PC-3 (cell line): ENCODE measurements at regions not wholly inside any gene's neighbourhood (a gene's known extent, or its start where the extent isn't known, plus 50 kb on each side); places are given as distances from the start of the nearest gene placed in this dataset.

Experiments used
- CTCF ChIP-seq: fragments of 300-600 bp; sonication (generic); conservative IDR thresholded peaks from 2 replicates; pipeline ENCODE4 v1.5.1; 2017; ENCODE audit warnings: antibody characterized with exemption, low read depth, mild to moderate bottlenecking, low read length
- EZH2phosphoT487 ChIP-seq: fragments of 300-600 bp; sonication (generic); IDR thresholded peaks from 2 replicates; pipeline ENCODE4 v1.6.1; 2018; ENCODE audit warnings: mild to moderate bottlenecking, antibody characterized with exemption, low read length, borderline replicate concordance

GRCh38 chr6:94041945-94042709 is 622.8 kb upstream of the EPHA7 start:
- TF ChIP-seq CTCF: no peak
- TF ChIP-seq EZH2phosphoT487: no peak
